ENCODE measurements at regions not wholly inside any gene's neighbourhood (a gene's known extent, or its start where the extent isn't known, plus 50 kb on each side); places are given as distances from the start of the nearest gene placed in this dataset.

GRCh38 chr10:34031400-34031799, 696.9 kb upstream of the NRP1 start:
- H3K4me3 ChIP-seq (ENCODE audit: low read depth, low read length), result no peak overlapping the region

GRCh38 chr10:34029455-34029854, 695.0 kb upstream of the NRP1 start:
- DNase-seq (ENCODE audit: low read depth) (no peak), FAIRE-seq (peak; percentile 55)
- TF ChIP-seq, protein P1, sequence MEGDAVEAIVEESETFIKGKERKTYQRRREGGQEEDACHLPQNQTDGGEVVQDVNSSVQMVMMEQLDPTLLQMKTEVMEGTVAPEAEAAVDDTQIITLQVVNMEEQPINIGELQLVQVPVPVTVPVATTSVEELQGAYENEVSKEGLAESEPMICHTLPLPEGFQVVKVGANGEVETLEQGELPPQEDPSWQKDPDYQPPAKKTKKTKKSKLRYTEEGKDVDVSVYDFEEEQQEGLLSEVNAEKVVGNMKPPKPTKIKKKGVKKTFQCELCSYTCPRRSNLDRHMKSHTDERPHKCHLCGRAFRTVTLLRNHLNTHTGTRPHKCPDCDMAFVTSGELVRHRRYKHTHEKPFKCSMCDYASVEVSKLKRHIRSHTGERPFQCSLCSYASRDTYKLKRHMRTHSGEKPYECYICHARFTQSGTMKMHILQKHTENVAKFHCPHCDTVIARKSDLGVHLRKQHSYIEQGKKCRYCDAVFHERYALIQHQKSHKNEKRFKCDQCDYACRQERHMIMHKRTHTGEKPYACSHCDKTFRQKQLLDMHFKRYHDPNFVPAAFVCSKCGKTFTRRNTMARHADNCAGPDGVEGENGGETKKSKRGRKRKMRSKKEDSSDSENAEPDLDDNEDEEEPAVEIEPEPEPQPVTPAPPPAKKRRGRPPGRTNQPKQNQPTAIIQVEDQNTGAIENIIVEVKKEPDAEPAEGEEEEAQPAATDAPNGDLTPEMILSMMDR (IDR thresholded peaks at IDR 0.05; ENCODE audit: insufficient read depth, low read length, severe bottlenecking), result no peak

More at GRCh38 chr10:34031400-34031799, 696.9 kb upstream of the NRP1 start:
- TF ChIP-seq, protein P1 (IDR thresholded peaks at IDR 0.05; ENCODE audit: insufficient read depth, low read length, severe bottlenecking), result no peak
- DNase-seq (ENCODE audit: low read depth) (peak; percentile 27), FAIRE-seq (no peak)
- no peaks in the 10 kb centered on the region for H3K36me3 ChIP-seq (ENCODE audit: control insufficient read depth, insufficient read depth, low read length)
- no peaks in the 10 kb centered on the region for H3K27me3 ChIP-seq (ENCODE audit: control insufficient read depth, insufficient read depth, low read length)

DNA sequence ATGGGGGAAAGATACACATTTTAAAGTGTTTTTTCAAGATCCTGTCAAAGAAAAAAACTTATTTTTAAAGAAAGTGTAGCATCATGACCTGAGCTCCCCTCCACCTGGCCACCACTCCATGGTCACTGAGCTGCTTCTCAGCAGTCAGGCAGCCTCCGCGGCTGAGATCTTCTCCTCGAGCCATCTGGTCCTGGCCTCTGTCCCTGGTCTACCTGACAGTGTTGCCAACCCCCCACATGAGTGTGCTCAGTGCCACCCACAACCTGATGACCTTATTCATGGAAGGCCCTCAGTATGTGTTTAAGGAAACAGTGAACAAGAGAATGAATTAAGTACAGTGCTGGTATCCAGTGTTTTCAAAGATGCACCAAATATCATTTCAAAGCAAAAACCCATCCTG, 694.5 kb upstream of the NRP1 start:
- TF ChIP-seq, protein P1 (IDR thresholded peaks at IDR 0.05; ENCODE audit: insufficient read depth, low read length, severe bottlenecking), result no peak
- Histone ChIP-seq H3K36me3 (ENCODE audit: control insufficient read depth, insufficient read depth, low read length) (no peaks in the 10 kb centered on the region), H3K27me3 (ENCODE audit: control insufficient read depth, insufficient read depth, low read length) (no peaks in the 10 kb centered on the region), H3K4me3 (ENCODE audit: low read depth, low read length) (no peak overlapping the region)
- DNase-seq (ENCODE audit: low read depth) (no peak), FAIRE-seq (no peak)

More at GRCh38 chr10:34029455-34029854, 695.0 kb upstream of the NRP1 start:
- Histone ChIP-seq H3K4me3 (ENCODE audit: low read depth, low read length) (no peak overlapping the region), H3K36me3 (ENCODE audit: control insufficient read depth, insufficient read depth, low read length) (no peaks in the 10 kb centered on the region), H3K27me3 (ENCODE audit: control insufficient read depth, insufficient read depth, low read length) (no peaks in the 10 kb centered on the region)

GRCh38 chr10:34024693-34025425, 690.4 kb upstream of the NRP1 start:
- FAIRE-seq (no peak), DNase-seq (ENCODE audit: low read depth) (peak; percentile 54)
- Histone ChIP-seq H3K36me3 (ENCODE audit: control insufficient read depth, insufficient read depth, low read length) (no peaks in the 10 kb centered on the region), H3K27me3 (ENCODE audit: control insufficient read depth, insufficient read depth, low read length) (no peaks in the 10 kb centered on the region), H3K4me3 (ENCODE audit: low read depth, low read length) (no peak overlapping the region)
- TF ChIP-seq, protein P1 (IDR thresholded peaks at IDR 0.05; ENCODE audit: insufficient read depth, low read length, severe bottlenecking), result no peak

GRCh38 chr10:34024282-34024681, 689.8 kb upstream of the NRP1 start:
- FAIRE-seq, result no peak
- no peaks in the 10 kb centered on the region for H3K36me3 ChIP-seq (ENCODE audit: control insufficient read depth, insufficient read depth, low read length)

More at GRCh38 chr10:34024282-34024681, 689.8 kb upstream of the NRP1 start:
- Histone ChIP-seq H3K27me3 (ENCODE audit: control insufficient read depth, insufficient read depth, low read length) (no peaks in the 10 kb centered on the region), H3K4me3 (ENCODE audit: low read depth, low read length) (no peak overlapping the region)
- no peak for DNase-seq (ENCODE audit: low read depth)
- TF ChIP-seq, protein P1 (IDR thresholded peaks at IDR 0.05; ENCODE audit: insufficient read depth, low read length, severe bottlenecking), result no peak
